Peyer's patch (tissue), 4 donors: ENCODE measurements at regions not wholly inside any gene's neighbourhood (a gene's known extent, or its start where the extent isn't known, plus 50 kb on each side); places are given as distances from the start of the nearest gene placed in this dataset.

Experiments used
- CTCF ChIP-seq, 6 experiments: fragments of 450-650 bp in 4 of 6; fragments of 200-600 bp in 2 of 6; sonication (generic) in 1 of 6; IDR thresholded peaks; one replicate each; pipeline ENCODE4 v1.5.1; 2017 to 2019; ENCODE audit warnings: antibody characterized with exemption in 6 of 6, mild to moderate bottlenecking in 3 of 6, moderate library complexity in 1 of 6
- POLR2A ChIP-seq, 2 donors: fragments of 450-650 bp; IDR thresholded peaks; one replicate each; pipeline ENCODE4 v1.5.1; 2017; ENCODE audit warnings: antibody characterized with exemption in 2 of 2, mild to moderate bottlenecking in 2 of 2, moderate library complexity in 2 of 2

DNA sequence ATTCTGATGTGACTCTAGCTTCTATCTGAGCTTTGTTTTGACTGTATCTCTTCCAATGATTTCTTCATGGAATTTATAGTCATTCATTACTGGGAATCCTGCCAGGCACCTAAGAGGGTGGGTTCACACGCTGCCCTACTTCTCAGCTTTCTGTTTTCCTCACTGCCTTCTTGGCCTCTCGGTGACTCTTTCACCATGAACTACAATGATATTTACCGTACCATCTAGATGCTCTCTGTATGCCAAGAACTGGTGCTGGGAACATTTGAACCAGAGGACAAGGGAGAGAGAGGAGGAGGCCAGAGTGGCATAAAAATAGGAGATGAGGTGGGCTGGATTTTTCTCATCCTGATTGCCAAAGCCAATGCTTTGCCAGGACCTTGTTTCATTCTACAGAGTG, 280.0 kb upstream of the P2RY1 start:
- no peak for TF ChIP-seq CTCF (IDR thresholded peaks at IDR 0.05)
- TF ChIP-seq POLR2A (IDR thresholded peaks at IDR 0.05): no peak
